OCI-LY3 (cell line): ENCODE measurements at regions not wholly inside any gene's neighbourhood (a gene's known extent, or its start where the extent isn't known, plus 50 kb on each side); places are given as distances from the start of the nearest gene placed in this dataset.

Experiments used
- H2AFZ ChIP-seq: fragments of 200-600, 300-600 bp; shearing (Covaris generic); 2 replicates; pipeline ENCODE4 v1.6.0; 2014; ENCODE audit warnings: antibody characterized with exemption, low read depth, low read length
- H3K27ac ChIP-seq: fragments of 200-600, 300-600 bp; sonication (generic); 2 replicates; pipeline ENCODE4 v1.5.1; 2014; ENCODE audit warnings: mild to moderate bottlenecking, low read length, moderate library complexity, mixed read lengths
- H3K27me3 ChIP-seq: fragments of 200-600, 300-600 bp; sonication (generic); 2 replicates; pipeline ENCODE4 v1.6.1; 2014; ENCODE audit warnings: low read depth, low read length, mixed read lengths
- H3K36me3 ChIP-seq: fragments of 200-600, 300-600 bp; sonication (generic); replicated peaks from 2 replicates; pipeline ENCODE3; 2014; ENCODE audit warnings: low read depth, low read length, mixed read lengths
- H3K4me1 ChIP-seq: fragments of 300-600, 200-600 bp; sonication (generic); 2 replicates; pipeline ENCODE4 v1.6.1; 2014; ENCODE audit warnings: low read length, mixed read lengths
- H3K4me2 ChIP-seq: fragments of 200-600, 300-600 bp; sonication (generic); 2 replicates; pipeline ENCODE4 v1.6.1; 2014; ENCODE audit warnings: low read length, mixed read lengths
- H3K4me3 ChIP-seq: fragments of 300-600, 200-600 bp; sonication (generic); 2 replicates; pipeline ENCODE4 v1.5.1; 2014; ENCODE audit warnings: antibody characterized with exemption, mild to moderate bottlenecking, low read length, moderate library complexity
- H3K79me2 ChIP-seq: fragments of 300-600, 200-600 bp; shearing (Covaris generic); 2 replicates; pipeline ENCODE4 v1.6.1; 2014; ENCODE audit warnings: mild to moderate bottlenecking, low read length, mixed read lengths
- H3K9ac ChIP-seq: fragments of 300-600, 200-600 bp; shearing (Covaris generic); 2 replicates; pipeline ENCODE4 v1.6.0; 2014; ENCODE audit warnings: mild to moderate bottlenecking, low read length, moderate library complexity
- H3K9me3 ChIP-seq: fragments of 200-600, 300-600 bp; shearing (Covaris generic); 2 replicates; pipeline ENCODE4 v1.6.1; 2014; ENCODE audit warnings: low read length, mixed read lengths; ENCODE audit not compliant: insufficient read depth
- H4K20me1 ChIP-seq: fragments of 200-600, 300-600 bp; sonication (generic); 2 replicates; pipeline ENCODE4 v1.6.1; 2016; ENCODE audit warnings: low read length, mixed read lengths; ENCODE audit not compliant: insufficient read depth
- CTCF ChIP-seq: fragments of 200-600, 300-600 bp; sonication (generic); IDR thresholded peaks from 2 replicates; pipeline ENCODE4 v1.5.1; 2014; ENCODE audit warnings: antibody characterized with exemption, low read length, low read depth
- EZH2phosphoT487 ChIP-seq: fragments of 200-600 bp; shearing (Covaris generic); IDR thresholded peaks from 2 replicates; pipeline ENCODE4 v1.6.1; 2018; ENCODE audit warnings: antibody characterized with exemption, mixed run types, low read depth

GRCh38 chr7:156185076-156185475, 372.8 kb upstream of the SHH start:
- no peaks in the 10 kb centered on the region for H3K9me3 ChIP-seq
- H3K4me3 ChIP-seq: no peak overlapping the region
- no peaks in the 10 kb centered on the region for H4K20me1 ChIP-seq
- H3K4me1 ChIP-seq: no peaks in the 10 kb centered on the region
- TF ChIP-seq EZH2phosphoT487 (no peak), CTCF (no peak)
- no peak overlapping the region for H3K27ac ChIP-seq
- peaks cover 6% of the 10 kb centered on the region; the same call in 1 of the 2 replicates for H3K27me3 ChIP-seq
- H3K36me3 ChIP-seq: no peaks in the 10 kb centered on the region
- no peak overlapping the region for H3K9ac ChIP-seq
- H3K4me2 ChIP-seq: no peak overlapping the region
- H2AFZ ChIP-seq: no peak overlapping the region
- no peaks in the 10 kb centered on the region for H3K79me2 ChIP-seq

- Histone ChIP-seq H3K4me3 (no peak overlapping the region), H3K79me2 (no peaks in the 10 kb centered on the region), H3K27me3 (peaks cover 6% of the 10 kb centered on the region; the same call in 1 of the 2 replicates), H3K27ac (no peak overlapping the region), H3K4me2 (no peak overlapping the region), H2AFZ (no peak overlapping the region), H3K36me3 (no peaks in the 10 kb centered on the region), H3K4me1 (no peaks in the 10 kb centered on the region), H3K9me3 (no peaks in the 10 kb centered on the region), H4K20me1 (no peaks in the 10 kb centered on the region), H3K9ac (no peak overlapping the region)
- no peak for TF ChIP-seq EZH2phosphoT487
- no peak for TF ChIP-seq CTCF
These were observed 371.9 kb upstream of the SHH start for GRCh38 chr7:156184164-156184563.

- no peak overlapping the region for H3K4me2 ChIP-seq
- H3K27ac ChIP-seq: no peak overlapping the region
- H4K20me1 ChIP-seq: no peaks in the 10 kb centered on the region
- no peaks in the 10 kb centered on the region for H3K4me1 ChIP-seq
- H3K4me3 ChIP-seq: no peak overlapping the region
- H3K9me3 ChIP-seq: no peaks in the 10 kb centered on the region
- H2AFZ ChIP-seq: no peak overlapping the region
- TF ChIP-seq CTCF (no peak), EZH2phosphoT487 (no peak)
- H3K79me2 ChIP-seq: no peaks in the 10 kb centered on the region
- H3K9ac ChIP-seq: no peak overlapping the region
- peaks cover 6% of the 10 kb centered on the region; the same call in 1 of the 2 replicates for H3K27me3 ChIP-seq
- no peaks in the 10 kb centered on the region for H3K36me3 ChIP-seq
These were observed 368.4 kb upstream of the SHH start for GRCh38 chr7:156180451-156181229.

GRCh38 chr7:156179872-156180390, 367.7 kb upstream of the SHH start:
- Histone ChIP-seq H3K4me2 (no peak overlapping the region), H3K4me3 (no peak overlapping the region), H3K9me3 (no peaks in the 10 kb centered on the region), H3K9ac (no peak overlapping the region), H3K79me2 (no peaks in the 10 kb centered on the region), H3K27me3 (peaks cover 6% of the 10 kb centered on the region; the same call in 1 of the 2 replicates), H3K27ac (no peak overlapping the region), H2AFZ (no peak overlapping the region), H3K4me1 (no peaks in the 10 kb centered on the region), H4K20me1 (no peaks in the 10 kb centered on the region), H3K36me3 (no peaks in the 10 kb centered on the region)
- TF ChIP-seq EZH2phosphoT487: no peak
- TF ChIP-seq CTCF: no peak
